A673 (cell line): ENCODE measurements at regions not wholly inside any gene's neighbourhood (a gene's known extent, or its start where the extent isn't known, plus 50 kb on each side); places are given as distances from the start of the nearest gene placed in this dataset.

Experiments used
- BruUV-seq: library from RNA; stranded (reverse); fragments of 400-500 nt; replicated peaks from 2 replicates; lab custom pipeline; 2021; lab: Mats Ljungman, UMichigan
- CTCF ChIA-PET: fragments of 300-600 bp; sonication (Branson Sonifier 250); formaldehyde crosslinking; loops from one replicate; lab custom pipeline; 2022; ENCODE audit warnings: antibody characterized with exemption; lab: Charles Lee
- POLR2A ChIA-PET: fragments of 300-600 bp; sonication (Branson Sonifier 250); formaldehyde crosslinking; loops from one replicate; lab custom pipeline; 2022; ENCODE audit warnings: antibody characterized with exemption; ENCODE audit not compliant: low non-redundant PET; lab: Charles Lee
- DNase-seq: peaks from one replicate; pipeline ENCODE4 v3.0.0-alpha.2; 2015; ENCODE audit warnings: low spot score
- H3K27ac ChIP-seq: fragments of 200-600 bp; sonication (generic); 2 replicates; pipeline ENCODE4 v1.5.1; 2016; ENCODE audit warnings: mixed run types, low read depth, mild to moderate bottlenecking, mixed read lengths, antibody characterized with exemption, low read length; ENCODE audit not compliant: poor library complexity, severe bottlenecking
- H3K27me3 ChIP-seq: fragments of 200-600 bp; sonication (generic); replicated peaks from 2 replicates; pipeline ENCODE4 v1.6.1; 2017; ENCODE audit warnings: mixed run types, low read depth, mild to moderate bottlenecking, mixed read lengths, antibody characterized with exemption, low read length; ENCODE audit not compliant: insufficient read depth, poor library complexity
- H3K36me3 ChIP-seq: fragments of 200-600 bp; sonication (generic); 2 replicates; pipeline ENCODE4 v1.6.1; 2016; ENCODE audit warnings: mixed run types, mild to moderate bottlenecking, mixed read lengths, antibody characterized with exemption, low read length; ENCODE audit not compliant: insufficient read depth, poor library complexity, severe bottlenecking
- H3K4me1 ChIP-seq: fragments of 200-600 bp; sonication (generic); 2 replicates; pipeline ENCODE4 v1.6.1; 2017; ENCODE audit warnings: mixed run types, mild to moderate bottlenecking, mixed read lengths, antibody characterized with exemption, low read length; ENCODE audit not compliant: insufficient read depth, poor library complexity, severe bottlenecking
- H3K4me3 ChIP-seq: fragments of 200-600 bp; sonication (generic); 2 replicates; pipeline ENCODE4 v1.5.1; 2016; ENCODE audit warnings: low read depth, mixed run types, mild to moderate bottlenecking, mixed read lengths, low read length; ENCODE audit not compliant: poor library complexity, severe bottlenecking
- H3K9me3 ChIP-seq: fragments of 200-600 bp; sonication (generic); 2 replicates; pipeline ENCODE4 v1.6.1; 2016; ENCODE audit warnings: mixed run types, low read depth, mild to moderate bottlenecking, mixed read lengths, antibody characterized with exemption, low read length; ENCODE audit not compliant: poor library complexity, severe bottlenecking
- EZH2 ChIP-seq: fragments of 200-600 bp; sonication (generic); IDR thresholded peaks from 2 replicates; pipeline ENCODE4 v1.6.1; 2017; ENCODE audit warnings: borderline replicate concordance, low read depth, mild to moderate bottlenecking, mixed read lengths, antibody characterized with exemption, low read length; ENCODE audit not compliant: poor library complexity, severe bottlenecking
- intact Hi-C: fragments of 100-400 bp; cut with micrococcal nuclease; formaldehyde crosslinking; loops from one replicate; pipeline ENCODE4 v1.10.0; 2022; ENCODE audit not compliant: unreplicated experiment
- TF ChIP-seq, protein P1 (sequence below): fragments of 300-800, 200-600 bp; sonication (generic); conservative IDR thresholded peaks from 2 replicates; pipeline ENCODE4 v1.5.1; 2017; ENCODE audit warnings: low read depth, mild to moderate bottlenecking, antibody characterized with exemption, low read length, moderate library complexity, mixed read lengths

DNA sequence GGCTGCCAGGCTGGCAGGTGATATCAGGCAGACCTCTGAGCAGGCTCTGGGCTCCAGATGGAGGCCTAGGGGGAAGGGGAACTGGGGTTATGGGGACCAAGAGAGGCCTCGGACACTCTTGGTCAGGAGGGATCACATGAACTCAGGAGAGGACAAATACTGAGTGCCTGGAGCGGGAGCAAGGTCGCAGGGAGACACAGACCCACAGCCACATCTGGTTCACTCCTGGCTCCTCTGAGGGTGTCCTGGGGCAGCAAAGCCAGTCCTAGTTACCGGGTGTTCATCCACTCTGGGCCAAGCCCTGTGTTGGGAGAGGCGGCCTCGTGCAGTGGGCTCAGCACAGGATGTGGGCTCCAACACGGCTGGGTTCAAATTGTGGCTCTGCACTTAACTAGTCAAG, 239.0 kb downstream of the PTPRU start:
- H3K4me3 ChIP-seq = no peak overlapping the region
- no peaks in the 10 kb centered on the region for H3K4me1 ChIP-seq
- peaks cover 85% of the 10 kb centered on the region for H3K27me3 ChIP-seq
- no peaks in the 10 kb centered on the region for H3K9me3 ChIP-seq
- no peak for DNase-seq
- ChIA-PET CTCF (no interaction called here), POLR2A (no interaction called here)
- no TSS peak for BruUV-seq
- no peak for TF ChIP-seq EZH2
- TF ChIP-seq, protein P1, sequence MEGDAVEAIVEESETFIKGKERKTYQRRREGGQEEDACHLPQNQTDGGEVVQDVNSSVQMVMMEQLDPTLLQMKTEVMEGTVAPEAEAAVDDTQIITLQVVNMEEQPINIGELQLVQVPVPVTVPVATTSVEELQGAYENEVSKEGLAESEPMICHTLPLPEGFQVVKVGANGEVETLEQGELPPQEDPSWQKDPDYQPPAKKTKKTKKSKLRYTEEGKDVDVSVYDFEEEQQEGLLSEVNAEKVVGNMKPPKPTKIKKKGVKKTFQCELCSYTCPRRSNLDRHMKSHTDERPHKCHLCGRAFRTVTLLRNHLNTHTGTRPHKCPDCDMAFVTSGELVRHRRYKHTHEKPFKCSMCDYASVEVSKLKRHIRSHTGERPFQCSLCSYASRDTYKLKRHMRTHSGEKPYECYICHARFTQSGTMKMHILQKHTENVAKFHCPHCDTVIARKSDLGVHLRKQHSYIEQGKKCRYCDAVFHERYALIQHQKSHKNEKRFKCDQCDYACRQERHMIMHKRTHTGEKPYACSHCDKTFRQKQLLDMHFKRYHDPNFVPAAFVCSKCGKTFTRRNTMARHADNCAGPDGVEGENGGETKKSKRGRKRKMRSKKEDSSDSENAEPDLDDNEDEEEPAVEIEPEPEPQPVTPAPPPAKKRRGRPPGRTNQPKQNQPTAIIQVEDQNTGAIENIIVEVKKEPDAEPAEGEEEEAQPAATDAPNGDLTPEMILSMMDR = no peak
- H3K36me3 ChIP-seq = no peaks in the 10 kb centered on the region
- intact Hi-C loops = no loop called here
- no peak overlapping the region for H3K27ac ChIP-seq

DNA sequence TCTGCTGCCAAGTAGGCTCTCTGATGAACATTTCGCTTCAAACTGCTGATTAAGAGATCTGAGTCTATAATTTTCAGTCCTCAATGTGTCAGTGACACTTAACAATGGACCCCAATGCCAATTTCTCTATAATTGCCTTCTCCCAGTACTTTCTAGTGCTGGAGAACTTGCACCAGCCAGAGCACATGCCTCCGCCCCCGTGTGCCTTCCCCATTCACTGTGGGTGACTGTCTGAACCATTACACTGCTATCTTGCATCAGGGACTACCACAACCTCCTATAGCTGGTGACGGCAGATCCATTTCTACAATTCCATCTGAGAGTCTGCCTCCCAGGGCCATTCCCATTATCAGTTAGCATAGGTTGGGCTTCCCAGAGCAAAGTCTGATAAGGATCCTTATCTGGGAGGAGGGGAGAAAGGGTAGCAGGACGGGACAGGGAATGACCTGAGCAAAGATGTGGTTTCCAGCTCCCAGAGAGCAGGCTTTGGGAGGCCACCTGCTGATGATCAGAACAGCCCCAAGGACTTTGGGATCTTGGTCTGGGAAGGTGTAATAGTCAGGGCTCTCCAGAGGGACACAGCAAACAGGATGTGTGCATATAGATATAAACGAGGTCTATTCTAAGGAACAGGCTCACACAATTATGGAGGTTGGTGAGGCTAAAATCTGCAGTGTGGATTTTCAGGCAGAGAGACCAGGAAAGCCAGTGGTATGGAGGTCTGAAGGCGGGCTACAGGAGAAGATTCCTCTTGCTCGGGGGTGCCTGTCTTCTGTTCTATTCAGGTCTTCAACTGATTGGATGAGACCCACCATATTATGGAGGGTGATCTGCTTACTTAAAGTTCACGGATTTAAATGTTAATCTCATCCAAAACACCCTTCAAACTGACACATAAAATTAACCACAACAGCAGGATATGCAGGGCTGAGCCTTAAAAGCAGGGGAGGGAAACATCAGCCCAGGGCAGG, 238.2 kb downstream of the PTPRU start:
- no peak overlapping the region for H3K4me3 ChIP-seq
- no peaks in the 10 kb centered on the region for H3K36me3 ChIP-seq
- intact Hi-C loops = no loop called here
- H3K27me3 ChIP-seq = peaks cover 84% of the 10 kb centered on the region
- H3K27ac ChIP-seq = no peak overlapping the region
- TF ChIP-seq, protein P1 = no peak
- no peak for TF ChIP-seq EZH2
- POLR2A ChIA-PET = no interaction called here
- CTCF ChIA-PET = no interaction called here
- no peak for DNase-seq
- no peaks in the 10 kb centered on the region for H3K9me3 ChIP-seq
- no peaks in the 10 kb centered on the region for H3K4me1 ChIP-seq
- BruUV-seq = no TSS peak

DNA sequence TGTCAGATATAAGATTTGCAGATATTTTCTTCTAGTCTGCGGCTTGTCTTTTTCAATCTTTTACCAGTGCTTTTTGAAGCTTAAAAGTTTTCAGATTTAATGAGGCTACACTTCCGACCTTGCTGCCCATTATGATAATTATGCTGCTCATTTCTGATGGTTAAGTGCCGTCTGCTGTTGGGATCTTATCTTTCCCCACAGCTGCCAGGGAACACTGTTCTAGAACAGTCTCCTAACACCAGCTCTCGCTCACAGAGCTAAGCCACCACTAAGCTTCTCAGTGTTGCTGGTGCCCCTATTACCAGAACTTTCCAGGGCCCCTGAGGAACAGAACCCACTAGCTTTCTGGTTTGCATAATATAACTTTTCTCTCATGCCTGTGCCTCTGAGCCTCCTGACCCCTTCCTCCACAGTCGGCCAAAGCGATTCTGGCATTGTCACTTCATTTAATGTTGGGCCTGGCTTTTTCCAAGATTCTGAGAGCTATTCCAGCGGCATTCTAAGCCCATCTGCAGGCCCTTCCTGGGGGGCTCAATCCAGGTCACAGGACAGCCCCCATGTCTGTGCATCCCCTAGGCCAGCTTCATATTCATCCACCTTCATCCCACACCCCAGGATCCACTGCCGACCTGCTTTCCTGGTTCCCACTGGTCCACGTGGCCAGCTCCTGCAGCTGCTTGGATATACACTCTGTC, 237.0 kb downstream of the PTPRU start:
- no peaks in the 10 kb centered on the region for H3K9me3 ChIP-seq
- H3K27me3 ChIP-seq = peaks cover 71% of the 10 kb centered on the region
- no peak for TF ChIP-seq EZH2
- TF ChIP-seq, protein P1 = no peak
- ChIA-PET POLR2A (no interaction called here), CTCF (no interaction called here)
- DNase-seq = peak; percentile 9
- no peaks in the 10 kb centered on the region for H3K4me1 ChIP-seq
- no peaks in the 10 kb centered on the region for H3K36me3 ChIP-seq
- H3K27ac ChIP-seq = no peak overlapping the region
- H3K4me3 ChIP-seq = no peak overlapping the region
- no TSS peak for BruUV-seq
- intact Hi-C loops = no loop called here
